IgD-negative memory B cell (primary cell): ENCODE measurements at regions not wholly inside any gene's neighbourhood (a gene's known extent, or its start where the extent isn't known, plus 50 kb on each side); places are given as distances from the start of the nearest gene placed in this dataset.
A peak's percentile ranks its signal among the peaks of the same experiment; 100 is the strongest.

ENCODE experiments used
- H3K27ac Mint-ChIP-seq, 3 donors: one replicate each; pipeline ENCODE4 v1.8.0; 2020 to 2022; ENCODE audit warnings: mild to moderate bottlenecking in 3 of 3, mixed read lengths in 3 of 3, moderate library complexity in 1 of 3
- H3K27me3 Mint-ChIP-seq: one replicate; pipeline ENCODE4 v1.8.0; 2021; ENCODE audit warnings: mixed read lengths
- H3K36me3 Mint-ChIP-seq: one replicate; pipeline ENCODE4 v1.8.0; 2020; ENCODE audit warnings: mild to moderate bottlenecking, mixed read lengths
- H3K4me1 Mint-ChIP-seq, 3 donors: one replicate each; pipeline ENCODE4 v1.8.0; 2020 to 2022; ENCODE audit warnings: mixed read lengths in 3 of 3, mild to moderate bottlenecking in 1 of 3
- H3K4me3 Mint-ChIP-seq, 4 donors: one replicate each; pipeline ENCODE4 v1.8.0; 2020 to 2022; ENCODE audit warnings: mild to moderate bottlenecking in 4 of 4, mixed read lengths in 4 of 4, moderate library complexity in 3 of 4
- H3K9me3 Mint-ChIP-seq, 3 donors: one replicate each; pipeline ENCODE4 v1.8.0; 2020 to 2021; ENCODE audit warnings: mixed read lengths in 3 of 3, mild to moderate bottlenecking in 1 of 3

DNA sequence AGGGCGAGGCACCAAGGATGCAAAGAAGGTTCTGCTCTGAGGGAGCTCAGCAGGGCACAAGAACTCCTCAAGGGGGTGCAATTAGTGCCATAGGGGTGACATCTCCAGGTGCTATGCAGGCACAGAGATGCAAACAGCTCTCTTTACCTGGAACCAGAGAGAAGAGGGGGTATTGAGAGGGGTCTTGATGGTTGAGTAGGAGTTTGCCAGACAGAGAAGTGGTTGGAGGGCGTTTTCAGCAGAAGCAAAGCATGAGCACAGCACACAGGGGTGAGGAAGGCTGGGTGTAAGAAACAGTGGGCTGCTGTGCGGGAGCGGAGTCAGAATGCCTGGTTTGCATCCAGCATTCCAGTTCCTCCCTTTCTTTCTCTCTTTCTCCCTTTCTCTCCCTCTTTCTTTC, 81.8 kb upstream of the LHX1 start:
- Mint-ChIP-seq H3K27ac (no peak overlapping the region), H3K4me3 (no peak overlapping the region), H3K4me1 (no peaks in the 10 kb centered on the region), H3K9me3 (no peaks in the 10 kb centered on the region), H3K27me3 (peaks cover 7% of the 10 kb centered on the region), H3K36me3 (no peaks in the 10 kb centered on the region)

- Mint-ChIP-seq H3K27me3 (peaks cover 7% of the 10 kb centered on the region), H3K4me1 (no peaks in the 10 kb centered on the region), H3K9me3 (no peaks in the 10 kb centered on the region), H3K4me3 (no peak overlapping the region), H3K36me3 (no peaks in the 10 kb centered on the region), H3K27ac (no peak overlapping the region)
Measured at GRCh38 chr17:36856222-36856621, 81.1 kb upstream of the LHX1 start.

- Mint-ChIP-seq H3K4me3 (no peak overlapping the region), H3K4me1 (no peaks in the 10 kb centered on the region), H3K27me3 (peaks cover 12% of the 10 kb centered on the region), H3K36me3 (no peaks in the 10 kb centered on the region), H3K27ac (peak overlapping the region in 1 of 3 donors; percentile 9), H3K9me3 (no peaks in the 10 kb centered on the region)
Measured at GRCh38 chr17:36856903-36857381, 80.3 kb upstream of the LHX1 start.

DNA sequence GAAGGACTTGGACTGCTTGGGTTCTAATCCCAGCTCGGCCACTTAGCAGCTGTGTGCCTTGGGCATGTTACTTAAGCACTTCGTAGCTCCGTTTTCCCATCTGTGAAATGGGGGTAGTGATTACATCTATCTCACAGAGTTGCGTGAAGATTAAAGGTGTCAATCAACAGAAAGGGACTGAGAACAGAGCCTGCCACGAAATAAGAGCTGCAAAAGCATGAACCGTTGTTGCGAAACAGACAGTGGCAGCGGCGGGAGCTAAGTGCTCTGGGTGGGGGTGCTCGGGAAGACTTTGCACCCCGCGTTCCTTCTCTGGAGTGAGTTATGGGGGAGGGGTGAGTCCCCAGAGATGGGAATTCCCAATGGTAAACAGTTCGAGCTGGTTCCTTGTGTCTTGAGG, 79.6 kb upstream of the LHX1 start:
- no peaks in the 10 kb centered on the region for H3K9me3 Mint-ChIP-seq

DNA sequence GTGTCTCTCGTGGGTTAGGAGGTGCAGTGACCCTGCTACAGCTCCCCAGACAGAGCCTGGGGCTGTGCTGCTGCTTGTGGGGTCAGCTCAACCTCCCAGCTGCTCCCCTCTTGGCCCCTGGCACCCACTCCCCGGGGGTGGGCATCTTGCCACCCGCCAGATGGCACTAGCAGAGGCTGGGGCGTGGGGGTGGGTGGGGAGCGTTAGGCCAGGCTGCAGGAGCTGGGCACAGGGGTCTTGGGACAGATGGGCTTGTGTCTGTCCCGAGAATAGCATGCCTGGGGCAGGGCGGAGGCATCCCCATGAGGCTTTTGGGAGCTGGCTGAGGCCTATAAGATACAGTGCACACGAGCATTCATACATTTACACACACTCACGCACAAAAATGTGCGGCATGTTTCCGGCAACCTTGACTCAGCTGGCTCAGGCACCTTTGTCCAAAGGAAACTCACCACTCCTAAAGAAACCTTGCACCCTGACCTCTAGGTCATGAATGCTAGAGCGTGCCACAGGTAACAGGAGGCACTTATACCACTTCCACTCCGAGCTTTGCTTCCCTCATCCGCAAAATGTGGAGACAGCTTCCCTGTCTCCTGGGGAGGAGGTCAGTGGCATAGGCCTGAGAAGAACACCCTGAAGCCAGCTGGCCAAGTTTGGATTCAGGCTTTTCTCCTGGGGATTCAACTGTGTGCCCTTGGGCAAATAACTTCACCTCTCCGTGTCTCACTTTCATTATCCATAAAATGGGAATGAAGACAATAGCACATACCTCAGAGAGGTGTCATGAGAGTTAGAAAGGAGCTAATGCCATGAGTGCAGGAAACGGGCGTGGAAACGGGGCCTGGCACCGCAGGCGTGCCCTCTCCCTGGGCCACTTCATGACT, 78.9 kb upstream of the LHX1 start:
- no peak overlapping the region for H3K4me3 Mint-ChIP-seq
- no peaks in the 10 kb centered on the region for H3K9me3 Mint-ChIP-seq
- no peaks in the 10 kb centered on the region for H3K36me3 Mint-ChIP-seq
- no peak overlapping the region for H3K27ac Mint-ChIP-seq
- peaks cover 12% of the 10 kb centered on the region for H3K27me3 Mint-ChIP-seq
- H3K4me1 Mint-ChIP-seq, result no peaks in the 10 kb centered on the region

More for the DNA sequence above, 79.6 kb upstream of the LHX1 start:
- no peak overlapping the region for H3K4me3 Mint-ChIP-seq
- no peaks in the 10 kb centered on the region for H3K4me1 Mint-ChIP-seq
- H3K27ac Mint-ChIP-seq, result no peak overlapping the region
- peaks cover 12% of the 10 kb centered on the region for H3K27me3 Mint-ChIP-seq
- H3K36me3 Mint-ChIP-seq, result no peaks in the 10 kb centered on the region

DNA sequence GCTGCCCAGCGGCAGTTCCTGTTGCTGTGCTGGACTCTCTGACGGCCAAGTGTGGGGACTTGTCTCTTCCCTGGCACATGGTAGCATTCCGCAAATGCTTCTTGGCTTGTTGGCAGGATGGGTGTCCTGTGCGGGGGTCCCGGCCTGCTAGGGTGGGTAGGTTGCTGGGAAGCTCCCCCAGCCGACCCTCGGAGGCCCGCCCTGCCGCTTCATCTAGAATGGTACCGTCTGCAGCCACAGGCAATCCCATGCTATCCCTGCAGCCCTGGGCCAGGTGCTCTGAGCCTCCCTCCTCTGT, 78.3 kb upstream of the LHX1 start:
- Mint-ChIP-seq H3K4me3 (no peak overlapping the region), H3K4me1 (no peaks in the 10 kb centered on the region), H3K9me3 (no peaks in the 10 kb centered on the region), H3K27me3 (peaks cover 14% of the 10 kb centered on the region), H3K36me3 (no peaks in the 10 kb centered on the region), H3K27ac (no peak overlapping the region)

GRCh38 chr17:36859706-36860105, 77.6 kb upstream of the LHX1 start:
- Mint-ChIP-seq H3K9me3 (no peaks in the 10 kb centered on the region), H3K4me3 (no peak overlapping the region)

DNA sequence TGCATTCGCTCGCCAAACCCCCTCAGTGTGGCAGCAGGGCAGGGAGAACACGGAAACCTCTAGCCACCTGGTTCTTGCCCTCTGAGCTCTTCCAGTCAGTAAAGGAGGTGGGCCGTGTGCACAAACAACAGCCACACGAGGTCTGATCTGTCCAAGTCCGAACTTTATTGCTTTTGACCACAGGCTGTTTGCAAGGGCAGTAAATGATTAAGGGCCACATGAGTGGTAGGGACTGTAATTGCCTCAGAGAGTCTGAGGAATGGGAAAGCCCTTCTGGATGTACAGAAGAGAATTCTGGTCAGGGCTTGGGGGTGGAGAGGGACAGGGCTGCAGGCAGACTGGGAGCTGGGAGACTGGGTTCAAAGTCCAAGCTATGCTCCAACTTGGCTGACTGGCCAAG, 75.7 kb upstream of the LHX1 start:
- peak overlapping the region in 1 of 4 donors; percentile 26 for H3K4me3 Mint-ChIP-seq
- H3K4me1 Mint-ChIP-seq, result no peaks in the 10 kb centered on the region

More at GRCh38 chr17:36859706-36860105, 77.6 kb upstream of the LHX1 start:
- Mint-ChIP-seq H3K36me3 (no peaks in the 10 kb centered on the region), H3K4me1 (no peaks in the 10 kb centered on the region), H3K27ac (no peak overlapping the region), H3K27me3 (peaks cover 15% of the 10 kb centered on the region)

DNA sequence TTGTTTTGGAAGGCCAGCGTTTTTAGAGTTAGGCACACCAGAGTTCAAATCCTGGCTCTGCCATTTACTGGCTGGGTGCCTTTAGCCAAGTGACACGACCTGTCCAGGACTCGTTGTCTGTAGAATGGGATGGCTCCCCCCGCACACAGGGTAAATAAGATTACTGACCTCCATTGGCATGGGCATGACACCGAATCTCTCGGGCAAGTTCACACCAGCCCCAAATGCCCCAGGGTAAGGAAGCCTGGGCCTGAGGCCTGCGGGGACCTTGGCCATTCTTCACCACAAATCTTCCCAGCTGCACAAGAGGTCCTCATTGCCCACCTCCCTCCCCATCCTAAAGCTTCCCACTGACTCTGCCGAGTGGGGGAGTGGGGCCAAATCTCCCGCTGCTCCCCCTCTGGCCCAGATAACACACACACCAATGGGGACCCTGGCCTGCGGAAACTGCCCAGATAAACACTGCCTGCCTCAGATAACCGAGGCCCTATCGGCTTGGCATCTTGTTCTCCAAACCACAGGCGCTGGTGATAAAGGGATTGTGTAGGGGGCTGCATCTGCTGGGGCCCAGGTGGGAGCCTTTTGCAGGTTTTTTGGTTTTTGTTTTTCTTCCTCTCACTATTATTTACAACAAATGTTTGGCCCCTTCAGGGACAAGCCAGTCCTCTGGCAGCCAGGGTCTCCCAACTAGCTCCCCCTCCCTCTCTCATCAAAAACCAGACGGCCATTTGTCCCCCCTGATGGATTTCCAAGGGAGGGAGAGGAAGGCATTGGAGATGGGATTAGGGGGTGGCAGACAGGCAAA, 75.0 kb upstream of the LHX1 start:
- H3K36me3 Mint-ChIP-seq, result no peaks in the 10 kb centered on the region
- H3K27ac Mint-ChIP-seq, result peak overlapping the region in 1 of 3 donors; percentile 85
- no peak overlapping the region for H3K4me3 Mint-ChIP-seq
- no peaks in the 10 kb centered on the region for H3K9me3 Mint-ChIP-seq
- H3K27me3 Mint-ChIP-seq, result peaks cover 16% of the 10 kb centered on the region
- H3K4me1 Mint-ChIP-seq, result no peaks in the 10 kb centered on the region

More for the DNA sequence above, 75.7 kb upstream of the LHX1 start:
- no peak overlapping the region for H3K27ac Mint-ChIP-seq
- peaks cover 16% of the 10 kb centered on the region for H3K27me3 Mint-ChIP-seq
- no peaks in the 10 kb centered on the region for H3K9me3 Mint-ChIP-seq
- no peaks in the 10 kb centered on the region for H3K36me3 Mint-ChIP-seq

DNA sequence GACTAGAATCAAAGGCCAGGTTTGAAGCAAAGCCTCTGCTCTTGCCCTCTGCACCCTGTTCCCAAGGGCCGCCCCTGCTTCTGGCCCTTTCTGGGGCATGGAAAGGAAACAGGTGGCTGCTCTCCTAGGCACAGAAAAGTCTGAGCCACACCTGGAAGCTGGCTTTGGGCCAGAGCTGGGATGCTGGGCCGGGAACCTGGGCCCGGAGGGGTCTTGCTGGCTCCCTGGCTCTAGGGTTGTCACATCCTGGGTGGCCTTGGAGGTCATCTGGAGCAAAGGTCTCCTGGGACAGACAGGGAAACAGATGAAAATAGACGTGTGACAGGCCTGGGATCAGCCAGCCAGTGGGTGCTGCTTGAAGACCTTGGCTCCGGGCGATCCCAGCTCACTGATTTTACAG, 74.1 kb upstream of the LHX1 start:
- no peak overlapping the region for H3K27ac Mint-ChIP-seq

GRCh38 chr17:36863676-36864612, 73.3 kb upstream of the LHX1 start:
- H3K27me3 Mint-ChIP-seq, result peaks cover 13% of the 10 kb centered on the region
- H3K27ac Mint-ChIP-seq, result no peak overlapping the region
- no peak overlapping the region for H3K4me3 Mint-ChIP-seq
- no peaks in the 10 kb centered on the region for H3K4me1 Mint-ChIP-seq
- no peaks in the 10 kb centered on the region for H3K9me3 Mint-ChIP-seq
- H3K36me3 Mint-ChIP-seq, result peaks cover 2% of the 10 kb centered on the region

More for the DNA sequence above, 74.1 kb upstream of the LHX1 start:
- Mint-ChIP-seq H3K4me3 (no peak overlapping the region), H3K9me3 (no peaks in the 10 kb centered on the region), H3K27me3 (peaks cover 16% of the 10 kb centered on the region), H3K36me3 (peaks cover 2% of the 10 kb centered on the region), H3K4me1 (no peaks in the 10 kb centered on the region)

DNA sequence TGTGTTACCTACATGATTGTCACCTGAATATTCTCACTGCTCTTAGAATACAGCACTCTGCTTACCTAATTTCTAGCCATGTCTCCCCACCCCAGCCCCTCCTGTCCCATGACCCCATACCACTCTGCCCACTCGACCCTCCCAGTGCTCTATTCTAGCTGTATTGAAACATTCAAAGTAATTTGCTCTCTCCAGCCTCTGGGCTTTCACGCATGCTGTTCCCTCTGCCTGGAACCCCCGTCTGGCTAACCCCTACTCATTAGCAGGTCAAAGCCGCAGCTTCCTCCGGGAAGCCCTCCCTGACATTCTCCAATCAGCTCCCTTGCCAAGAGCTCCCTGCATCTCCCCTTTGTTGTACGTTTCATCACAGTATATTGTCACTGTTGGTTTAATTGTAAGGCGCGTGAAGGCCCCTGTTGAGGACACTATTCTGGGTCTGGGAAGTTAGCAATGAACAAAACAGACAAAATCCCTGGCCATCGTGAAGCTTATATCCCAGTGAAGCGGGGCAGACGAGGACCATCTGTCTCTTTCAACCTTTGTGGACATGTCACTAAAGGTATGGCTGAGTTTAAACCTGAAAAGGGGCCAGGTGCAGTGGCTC, 72.3 kb upstream of the LHX1 start:
- Mint-ChIP-seq H3K9me3 (no peaks in the 10 kb centered on the region), H3K4me3 (no peak overlapping the region), H3K27ac (no peak overlapping the region), H3K27me3 (peaks cover 13% of the 10 kb centered on the region), H3K4me1 (no peaks in the 10 kb centered on the region), H3K36me3 (peaks cover 2% of the 10 kb centered on the region)

DNA sequence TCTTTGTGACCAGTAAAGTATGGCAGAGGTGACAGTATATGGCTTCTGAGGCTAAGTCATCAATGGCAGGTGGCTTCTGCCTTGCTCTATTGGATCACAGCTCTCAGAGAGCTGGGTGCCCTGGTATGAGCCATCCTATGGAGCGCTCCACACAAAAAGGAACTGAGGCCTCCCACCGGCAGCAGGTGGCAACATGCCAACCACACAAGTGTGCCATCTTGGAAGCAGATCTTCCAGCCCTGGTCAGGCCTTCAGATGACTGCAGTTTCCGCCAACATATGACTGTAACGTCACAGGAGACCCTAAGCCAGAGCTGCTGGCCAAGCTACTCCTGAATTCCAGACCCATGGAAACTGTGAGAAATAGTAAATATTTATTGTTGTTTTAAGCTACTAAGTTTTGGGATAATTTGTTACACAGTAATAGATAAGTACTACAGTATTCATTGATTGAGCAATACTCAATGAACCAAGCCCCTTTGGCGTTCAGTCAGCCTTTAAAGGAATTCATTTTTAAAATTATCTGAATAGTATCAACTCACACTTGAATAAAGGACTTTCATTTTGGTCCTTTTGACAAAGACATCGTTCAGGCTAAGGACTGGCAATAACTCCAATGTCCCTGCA, 69.4 kb upstream of the LHX1 start:
- Mint-ChIP-seq H3K4me3 (no peak overlapping the region), H3K27ac (no peak overlapping the region), H3K4me1 (no peaks in the 10 kb centered on the region), H3K9me3 (peaks cover 0 to 4% (median 2%) of the 10 kb centered on the region in 3 donors), H3K36me3 (peaks cover 2% of the 10 kb centered on the region), H3K27me3 (peaks cover 9% of the 10 kb centered on the region)

GRCh38 chr17:36868777-36869176, 68.5 kb upstream of the LHX1 start:
- peaks cover 1 to 4% (median 2%) of the 10 kb centered on the region in 3 donors for H3K9me3 Mint-ChIP-seq
- no peaks in the 10 kb centered on the region for H3K4me1 Mint-ChIP-seq
- H3K27me3 Mint-ChIP-seq, result peaks cover 10% of the 10 kb centered on the region

More at GRCh38 chr17:36868777-36869176, 68.5 kb upstream of the LHX1 start:
- peaks cover 2% of the 10 kb centered on the region for H3K36me3 Mint-ChIP-seq
- H3K4me3 Mint-ChIP-seq, result no peak overlapping the region
- H3K27ac Mint-ChIP-seq, result no peak overlapping the region
